Spleen (tissue), 11 donors: ENCODE measurements at regions not wholly inside any gene's neighbourhood (a gene's known extent, or its start where the extent isn't known, plus 50 kb on each side); places are given as distances from the start of the nearest gene placed in this dataset.
"Not testable (repeated sequence)": the region's sequence is repeated elsewhere in the genome, so short reads cannot be mapped to it uniquely, and the experiment has no call there.

Source experiments
- DNase-seq: peaks from one replicate; pipeline ENCODE4 v3.0.0-alpha.2; 2020
- H3K27ac ChIP-seq, 8 donors: fragments of 200-600 bp; sonication (generic) in 7 of 8; 1 replicate in 4 of 8; 2 replicates in 4 of 8; pipeline versions ENCODE4 v1.5.0 to v1.8.0; 2016 to 2021; ENCODE audit warnings: inconsistent platforms in 4 of 8, mild to moderate bottlenecking in 4 of 8, moderate library complexity in 1 of 8
- H3K27me3 ChIP-seq, 7 donors: fragments of 200-600 bp; sonication (generic) in 6 of 7; replicated peaks in 1 of 7; 1 replicate in 4 of 7; 2 replicates in 3 of 7; pipeline versions ENCODE4 v1.5.0 to v1.8.0; 2016 to 2021; ENCODE audit warnings: inconsistent platforms in 3 of 7, mild to moderate bottlenecking in 1 of 7
- H3K36me3 ChIP-seq, 6 donors: fragments of 200-600 bp; sonication (generic) in 5 of 6; 1 replicate in 4 of 6; 2 replicates in 2 of 6; pipeline versions ENCODE4 v1.5.0 to v1.8.0; 2016 to 2021; ENCODE audit warnings: inconsistent platforms in 2 of 6
- H3K4me1 ChIP-seq, 6 donors: fragments of 200-600 bp; sonication (generic) in 5 of 6; 1 replicate in 3 of 6; 2 replicates in 3 of 6; pipeline versions ENCODE4 v1.5.0 to v1.8.0; 2016 to 2021; ENCODE audit warnings: inconsistent platforms in 3 of 6
- H3K4me3 ChIP-seq, 8 donors: fragments of 200-600 bp; sonication (generic) in 7 of 8; 1 replicate in 4 of 8; 2 replicates in 4 of 8; pipeline versions ENCODE4 v1.5.0 to v1.8.0; 2016 to 2021; ENCODE audit warnings: inconsistent platforms in 4 of 8, mild to moderate bottlenecking in 4 of 8, moderate library complexity in 2 of 8
- H3K9me3 ChIP-seq, 8 donors: fragments of 200-600 bp; sonication (generic) in 7 of 8; 1 replicate in 4 of 8; 2 replicates in 4 of 8; pipeline versions ENCODE4 v1.5.0 to v1.8.0; 2016 to 2021; ENCODE audit warnings: inconsistent platforms in 4 of 8
- POLR2A ChIP-seq, 3 donors: fragments of 450-650 bp; IDR thresholded peaks; one replicate each; pipeline ENCODE4 v1.5.1; 2017; ENCODE audit warnings: antibody characterized with exemption in 3 of 3, mild to moderate bottlenecking in 1 of 3
- POLR2AphosphoS5 ChIP-seq, 3 donors: sonication (generic); formaldehyde crosslinking; IDR thresholded peaks; one replicate each; pipeline ENCODE4 v1.5.1; 2017; ENCODE audit warnings: antibody characterized with exemption in 3 of 3
- WGBS, 5 donors: extraction: QIAGEN DNeasy Blood & Tissue Kit in 3 of 5; methylation state at CpG; one replicate each; pipeline versions ENCODE4 v1.1.5 to v1.1.7; 2013 to 2018; 5-methylcytosine and 5-hydroxymethylcytosine counted together
- intact Hi-C: fragments of 100-400 bp; cut with DNase I; formaldehyde crosslinking; loops from one replicate; pipeline ENCODE4 v1.15.0; 2023; ENCODE audit warnings: low total_unique reads
- TF ChIP-seq, protein P1 (sequence below), 11 experiments: fragments of 200-600 bp in 7 of 11; fragments of 450-650 bp in 4 of 11; sonication (generic) in 4 of 11; IDR thresholded peaks in 8 of 11; conservative IDR thresholded peaks in 3 of 11; 1 replicate in 7 of 11; 2 replicates in 4 of 11; pipeline versions ENCODE4 v1.4.0 to v1.8.0; 2016 to 2021; ENCODE audit warnings: antibody characterized with exemption in 11 of 11, inconsistent platforms in 4 of 11, mild to moderate bottlenecking in 1 of 11
- donor health status: healthy with polysubstance abuse.
- donor health status: DM: no; HTN: no; CAD: no; lungs with moderate emphysema.
- donor health status: DM: no; HTN: no; CAD: no.
- donor health status: Bipolar disorder and iron deficiency.
- donor health status: healthy.
- donor health status: DM: no; HTN: no; CAD: no.
- donor health status: DM: yes; HTN: yes; CAD: no.

DNA sequence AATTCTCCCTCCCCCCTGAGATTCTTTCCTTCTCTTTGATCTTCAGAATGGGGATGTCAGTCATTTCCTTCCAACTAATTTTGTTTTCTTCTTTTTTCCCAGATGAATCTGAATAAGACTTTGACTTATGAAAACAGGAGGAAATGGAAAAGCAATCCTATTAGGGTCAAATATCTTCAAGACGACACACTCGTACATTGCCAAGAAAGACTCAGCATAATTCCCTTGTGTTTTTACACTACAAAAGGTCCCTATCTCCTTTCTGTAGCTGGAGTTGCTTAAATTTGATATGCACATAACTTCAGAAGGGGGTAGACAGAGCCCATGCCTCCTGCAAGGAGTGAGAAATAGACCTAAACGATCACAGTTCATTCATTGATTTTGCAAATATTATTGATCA is 230.3 kb upstream of the RBBP8 start:
- Histone ChIP-seq H3K9me3 (no peaks in the 10 kb centered on the region), H3K4me1 (no peaks in the 10 kb centered on the region), H3K27ac (no peak overlapping the region), H3K4me3 (no peak overlapping the region), H3K36me3 (no peaks in the 10 kb centered on the region), H3K27me3 (no peaks in the 10 kb centered on the region)
- intact Hi-C loops, result no loop called here
- DNase-seq, result no peak
- TF ChIP-seq, protein P1, sequence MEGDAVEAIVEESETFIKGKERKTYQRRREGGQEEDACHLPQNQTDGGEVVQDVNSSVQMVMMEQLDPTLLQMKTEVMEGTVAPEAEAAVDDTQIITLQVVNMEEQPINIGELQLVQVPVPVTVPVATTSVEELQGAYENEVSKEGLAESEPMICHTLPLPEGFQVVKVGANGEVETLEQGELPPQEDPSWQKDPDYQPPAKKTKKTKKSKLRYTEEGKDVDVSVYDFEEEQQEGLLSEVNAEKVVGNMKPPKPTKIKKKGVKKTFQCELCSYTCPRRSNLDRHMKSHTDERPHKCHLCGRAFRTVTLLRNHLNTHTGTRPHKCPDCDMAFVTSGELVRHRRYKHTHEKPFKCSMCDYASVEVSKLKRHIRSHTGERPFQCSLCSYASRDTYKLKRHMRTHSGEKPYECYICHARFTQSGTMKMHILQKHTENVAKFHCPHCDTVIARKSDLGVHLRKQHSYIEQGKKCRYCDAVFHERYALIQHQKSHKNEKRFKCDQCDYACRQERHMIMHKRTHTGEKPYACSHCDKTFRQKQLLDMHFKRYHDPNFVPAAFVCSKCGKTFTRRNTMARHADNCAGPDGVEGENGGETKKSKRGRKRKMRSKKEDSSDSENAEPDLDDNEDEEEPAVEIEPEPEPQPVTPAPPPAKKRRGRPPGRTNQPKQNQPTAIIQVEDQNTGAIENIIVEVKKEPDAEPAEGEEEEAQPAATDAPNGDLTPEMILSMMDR (IDR thresholded peaks at IDR 0.05 in 8 of 11, conservative IDR thresholded peaks at IDR 0.05 in 3 of 11), result no peak
- TF ChIP-seq POLR2A (IDR thresholded peaks at IDR 0.05) (no peak), POLR2AphosphoS5 (IDR thresholded peaks at IDR 0.05) (no peak)
- 81 to 87% (median 83%) methylated on average over 3 of the region's 3 CpGs for WGBS, 5 donors

DNA sequence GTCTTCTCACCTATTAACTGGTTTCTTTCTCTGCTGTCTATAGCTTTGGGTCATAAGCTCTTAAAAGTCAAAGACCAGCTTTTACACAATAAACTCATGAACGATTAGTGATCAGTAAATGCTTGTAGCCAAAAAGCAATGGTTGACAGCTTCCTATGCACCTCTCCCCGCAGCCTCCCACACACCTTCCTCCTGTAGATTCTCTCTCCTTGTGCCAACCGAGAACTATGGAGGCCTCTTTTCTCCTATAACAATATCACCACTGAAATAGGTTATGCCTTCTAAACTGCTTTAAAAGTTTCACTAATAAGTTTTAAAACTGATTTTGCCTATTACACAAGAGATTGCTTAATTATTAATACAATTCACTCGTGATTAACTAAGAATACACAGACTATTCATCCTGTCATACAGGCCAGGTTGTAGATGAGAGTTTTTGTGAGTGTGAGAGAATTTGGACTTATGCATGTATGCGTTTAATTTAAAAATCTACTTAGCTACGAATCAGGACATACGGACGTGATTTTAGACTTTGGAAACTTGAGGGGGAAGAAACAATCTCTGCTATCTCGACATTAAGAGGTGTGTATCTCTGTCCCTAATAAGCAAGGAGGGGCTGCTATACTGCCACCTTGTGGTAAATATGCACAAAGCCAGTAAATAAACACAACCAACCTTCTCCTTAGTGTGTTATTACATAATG is 229.1 kb upstream of the RBBP8 start:
- Histone ChIP-seq H3K27ac (no peak overlapping the region), H3K36me3 (no peaks in the 10 kb centered on the region), H3K4me3 (no peak overlapping the region), H3K4me1 (no peaks in the 10 kb centered on the region), H3K27me3 (no peaks in the 10 kb centered on the region), H3K9me3 (no peaks in the 10 kb centered on the region)
- intact Hi-C loops, result no loop called here
- 44 to 50% (median 48%) methylated on average over 9 of the region's 9 CpGs for WGBS, 5 donors
- DNase-seq, result no peak
- TF ChIP-seq POLR2AphosphoS5 (IDR thresholded peaks at IDR 0.05), result no peak
- TF ChIP-seq, protein P1 (IDR thresholded peaks at IDR 0.05 in 8 of 11, conservative IDR thresholded peaks at IDR 0.05 in 3 of 11), result peak in 10 of 11 experiments; percentile 17 to 79 (median 68)

DNA sequence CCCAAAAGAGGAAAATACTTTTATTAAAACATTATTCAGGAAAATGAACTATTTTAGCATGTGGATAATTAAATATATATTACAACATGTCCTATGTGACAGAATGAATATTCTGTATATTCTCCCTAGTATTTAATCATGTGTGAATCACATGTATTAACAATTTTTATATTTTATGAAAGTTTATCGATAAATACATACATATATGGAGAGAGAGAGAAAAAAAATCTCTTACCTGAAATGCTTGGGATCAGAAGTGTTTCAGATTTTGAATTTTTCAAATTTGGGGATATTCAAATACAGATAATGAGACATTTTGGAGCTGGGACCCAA is 228.6 kb upstream of the RBBP8 start:
- no peaks in the 10 kb centered on the region for H3K27me3 ChIP-seq
- no peak overlapping the region for H3K4me3 ChIP-seq
- H3K9me3 ChIP-seq, result no peaks in the 10 kb centered on the region
- TF ChIP-seq POLR2A (IDR thresholded peaks at IDR 0.05) (no peak), POLR2AphosphoS5 (IDR thresholded peaks at IDR 0.05) (no peak)
- TF ChIP-seq, protein P1 (IDR thresholded peaks at IDR 0.05 in 8 of 11, conservative IDR thresholded peaks at IDR 0.05 in 3 of 11), result peak in 3 of 11 experiments; percentile 7 to 31 (median 11)
- H3K4me1 ChIP-seq, result no peaks in the 10 kb centered on the region
- H3K36me3 ChIP-seq, result no peaks in the 10 kb centered on the region
- no peak for DNase-seq
- intact Hi-C loops, result no loop called here
- 92 to 100% (median 96%) methylated on average over 1 of the region's 1 CpG for WGBS, 5 donors
- H3K27ac ChIP-seq, result no peak overlapping the region

DNA sequence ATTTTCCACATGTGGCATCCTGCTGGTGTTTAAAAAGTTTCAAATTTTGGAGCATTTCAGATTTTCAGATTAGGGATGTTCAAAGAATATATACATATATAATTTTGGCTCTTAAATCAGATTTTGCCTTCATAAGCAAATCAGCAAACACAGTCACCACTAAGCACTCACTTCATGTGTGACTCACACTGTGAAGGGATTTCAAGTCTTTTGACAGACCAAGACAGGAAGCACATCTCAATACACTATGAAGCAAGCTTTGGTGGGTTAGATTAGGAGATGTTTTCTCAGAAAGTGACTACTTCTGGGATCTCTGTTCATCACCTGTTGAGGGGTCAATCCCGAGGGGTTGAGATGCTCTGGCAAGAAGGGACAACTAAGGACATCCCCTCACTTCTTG is 227.8 kb upstream of the RBBP8 start:
- intact Hi-C loops, result no loop called here
- no peak for DNase-seq
- Histone ChIP-seq H3K4me3 (no peak overlapping the region), H3K27me3 (no peaks in the 10 kb centered on the region), H3K4me1 (peaks cover 0 to 4% (median 0%) of the 10 kb centered on the region in 6 donors), H3K9me3 (no peaks in the 10 kb centered on the region), H3K27ac (no peak overlapping the region), H3K36me3 (no peaks in the 10 kb centered on the region)
- TF ChIP-seq POLR2A (IDR thresholded peaks at IDR 0.05) (no peak), POLR2AphosphoS5 (IDR thresholded peaks at IDR 0.05) (no peak)
- TF ChIP-seq, protein P1 (IDR thresholded peaks at IDR 0.05 in 8 of 11, conservative IDR thresholded peaks at IDR 0.05 in 3 of 11), result no peak
- 50 to 92% (median 76%) methylated on average over 1 of the region's 1 CpG for WGBS, 5 donors

DNA sequence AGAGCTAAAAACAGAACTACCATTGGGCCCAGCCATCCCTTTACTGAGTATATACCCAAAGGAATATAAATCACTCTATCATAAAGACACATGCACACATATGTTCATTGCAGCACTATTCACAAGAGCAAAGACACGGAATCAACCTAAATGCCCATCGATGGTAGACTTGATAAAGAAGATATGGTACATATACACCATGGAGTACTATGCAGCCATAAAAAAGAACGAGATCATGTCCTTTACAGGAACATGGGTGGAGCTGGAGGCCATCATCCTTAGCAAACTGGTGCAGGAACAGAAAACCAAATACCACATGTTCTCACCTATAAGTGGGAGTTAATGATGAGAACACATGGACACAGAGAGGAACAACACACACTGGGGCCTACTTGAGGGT is 227.1 kb upstream of the RBBP8 start:
- intact Hi-C loops, H3K4me3 ChIP-seq, DNase-seq, H3K27ac ChIP-seq, H3K4me1 ChIP-seq, H3K27me3 ChIP-seq, H3K9me3 ChIP-seq, H3K36me3 ChIP-seq: not testable (repeated sequence)
- WGBS, 5 donors, result 89 to 93% (median 92%) methylated on average over 3 of the region's 3 CpGs
